Dedifferentiated amniotic fluid mesenchymal stem cell (primary cell): ENCODE measurements at regions not wholly inside any gene's neighbourhood (a gene's known extent, or its start where the extent isn't known, plus 50 kb on each side); places are given as distances from the start of the nearest gene placed in this dataset.
"Not testable (repeated sequence)": the region's sequence is repeated elsewhere in the genome, so short reads cannot be mapped to it uniquely, and the experiment has no call there.

Experiments
- DNase-seq: peaks from one replicate; pipeline ENCODE4 v3.0.0-alpha.2; 2016; ENCODE audit errors: extremely low spot score

- no peak for DNase-seq
Observed at GRCh38 chr6:6978731-6979130, 129.0 kb upstream of the RREB1 start.

GRCh38 chr6:6980999-6981597 lies 126.7 kb upstream of the RREB1 start:
- DNase-seq = no peak

GRCh38 chr6:6981681-6982322 lies 126.0 kb upstream of the RREB1 start:
- DNase-seq = no peak

- DNase-seq = no peak
Observed at GRCh38 chr6:6982663-6983062, 125.1 kb upstream of the RREB1 start.

- no peak for DNase-seq
Observed at GRCh38 chr6:6984585-6985366, 123.0 kb upstream of the RREB1 start.

- DNase-seq = no peak
Observed at GRCh38 chr6:6986344-6986743, 121.4 kb upstream of the RREB1 start.

- no peak for DNase-seq
Observed at GRCh38 chr6:6987749-6988148, 120.0 kb upstream of the RREB1 start.

- DNase-seq = not testable (repeated sequence)
Observed at GRCh38 chr6:6990059-6990458, 117.7 kb upstream of the RREB1 start.

GRCh38 chr6:6993503-6994237 lies 114.1 kb upstream of the RREB1 start:
- DNase-seq = no peak

- no peak for DNase-seq
Observed at GRCh38 chr6:6994796-6995195, 113.0 kb upstream of the RREB1 start.

- no peak for DNase-seq
Observed at GRCh38 chr6:6995328-6995727, 112.4 kb upstream of the RREB1 start.

- no peak for DNase-seq
Observed at GRCh38 chr6:6996124-6996523, 111.6 kb upstream of the RREB1 start.

GRCh38 chr6:6997263-6998193 lies 110.2 kb upstream of the RREB1 start:
- DNase-seq = no peak

- DNase-seq = no peak
Observed at GRCh38 chr6:6998194-6998569, 109.6 kb upstream of the RREB1 start.

GRCh38 chr6:7000825-7001777 lies 106.7 kb upstream of the RREB1 start:
- no peak for DNase-seq

GRCh38 chr6:7003041-7003440 lies 104.7 kb upstream of the RREB1 start:
- DNase-seq = no peak

GRCh38 chr6:7004581-7005297 lies 103.0 kb upstream of the RREB1 start:
- no peak for DNase-seq

- DNase-seq = no peak
Observed at GRCh38 chr6:7006515-7007191, 101.1 kb upstream of the RREB1 start.

- no peak for DNase-seq
Observed at GRCh38 chr6:7008451-7008988, 99.2 kb upstream of the RREB1 start.
